Occipital lobe (tissue), 2 donors: ENCODE measurements at regions not wholly inside any gene's neighbourhood (a gene's known extent, or its start where the extent isn't known, plus 50 kb on each side); places are given as distances from the start of the nearest gene placed in this dataset. TPM values are rescaled to one million over a fixed set of nuclear protein-coding genes. Genes with fewer than 3 reads are reported as not detected.

Experiments
- DNase-seq: peaks from one replicate; lab custom pipeline; 2025; lab: John Stamatoyannopoulos, UW
- small RNA-seq: library from RNA; depleted of rRNA; stranded (forward); fragments of <200 nt; gene quantifications from one replicate; pipeline ENCODE3, GENCODE V24; 2014

GRCh38 chr3:150035301-150035779 lies 64.6 kb upstream of the PFN2 start:
- DNase-seq: no peak

GRCh38 chr3:150033721-150034120 lies 63.0 kb upstream of the PFN2 start:
- DNase-seq: no peak

- no peak for DNase-seq
Measured at GRCh38 chr3:150030841-150031240, 60.1 kb upstream of the PFN2 start.

- no peak for DNase-seq
Measured at GRCh38 chr3:150023239-150023636, 52.5 kb upstream of the PFN2 start.

GRCh38 chr3:150022381-150023238 lies 51.9 kb upstream of the PFN2 start:
- no peak for DNase-seq

- no peak for DNase-seq
Measured at GRCh38 chr3:150020527-150020926, 49.8 kb upstream of the PFN2 start.

Small RNAs in the stretch of these regions (small RNA-seq; reads per million reads assigned to genes)
- gene RF00004 (not detected), gene RPL32P9 (not detected)
